Gastroesophageal sphincter (tissue), 3 donors: ENCODE measurements at regions not wholly inside any gene's neighbourhood (a gene's known extent, or its start where the extent isn't known, plus 50 kb on each side); places are given as distances from the start of the nearest gene placed in this dataset.

ENCODE experiments used
- CTCF ChIP-seq, 4 experiments: fragments of 200-600 bp in 2 of 4; fragments of 450-650 bp in 2 of 4; sonication (generic) in 1 of 4; IDR thresholded peaks; one replicate each; pipeline ENCODE4 v1.5.1; 2017 to 2019; ENCODE audit warnings: antibody characterized with exemption in 4 of 4, mild to moderate bottlenecking in 2 of 4, moderate library complexity in 2 of 4
- EP300 ChIP-seq: sonication (generic); formaldehyde crosslinking; IDR thresholded peaks from one replicate; pipeline ENCODE4 v1.6.1; 2017; ENCODE audit warnings: antibody characterized with exemption, mild to moderate bottlenecking
- POLR2AphosphoS5 ChIP-seq: sonication (generic); formaldehyde crosslinking; IDR thresholded peaks from one replicate; pipeline ENCODE4 v1.6.1; 2017; ENCODE audit warnings: antibody characterized with exemption

GRCh38 chr6:113486199-113486598 lies 370.9 kb upstream of the MARCKS start:
- TF ChIP-seq POLR2AphosphoS5 (no peak), CTCF (IDR thresholded peaks at IDR 0.05) (no peak), EP300 (no peak)
